ENCODE measurements at regions not wholly inside any gene's neighbourhood (a gene's known extent, or its start where the extent isn't known, plus 50 kb on each side); places are given as distances from the start of the nearest gene placed in this dataset.

- in situ Hi-C loops (cut with MboI; ENCODE audit: low sequenced_read_pairs) (loop anchor here (25.0 kb wide), 1 partner anchor 307 kb away; no protein-coding TSS in a partner anchor), dilution Hi-C loops (cut with HindIII; ENCODE audit: low sequenced_read_pairs, unreplicated experiment) (no loop called here), intact Hi-C loops (cut with micrococcal nuclease) (loop anchor here (5.0 kb wide), 1 partner anchor 392 kb away; no protein-coding TSS in a partner anchor)
- Histone ChIP-seq H3K14ac (replicated peaks; ENCODE audit: low read depth, low read length) (no peak overlapping the region), H2BK15ac (ENCODE audit: low read depth, low read length) (no peak overlapping the region), H3K4me3 (ENCODE audit: insufficient read depth, low read depth, low read length) (no peak overlapping the region), H3K4ac (ENCODE audit: low read depth, low read length) (no peak overlapping the region), H3K56ac (ENCODE audit: extremely low read depth, insufficient read depth, low read length) (no peak overlapping the region), H2AK5ac (ENCODE audit: low read depth, low read length) (no peak overlapping the region), H2BK120ac (ENCODE audit: low read depth, low read length) (no peak overlapping the region), H2BK20ac (ENCODE audit: low read depth, low read length) (no peak overlapping the region), H3K23ac (ENCODE audit: low read depth, low read length) (no peak overlapping the region), H3K36me3 (ENCODE audit: control insufficient read depth, insufficient read depth, low read length) (no peaks in the 10 kb centered on the region), H3K4me1 (ENCODE audit: control insufficient read depth, insufficient read depth, low read length) (no peaks in the 10 kb centered on the region), H3K9me1 (ENCODE audit: insufficient read depth, low read length) (no peaks in the 10 kb centered on the region), H2BK5ac (ENCODE audit: low read depth, low read length, poor library complexity, severe bottlenecking) (no peak overlapping the region), H3K27ac (ENCODE audit: insufficient read depth, low read length) (no peak overlapping the region), H4K8ac (ENCODE audit: low read depth in 2 of 2, low read length in 2 of 2) (no peak overlapping the region), H4K5ac (ENCODE audit: low read depth, low read length) (no peak overlapping the region), H4K20me1 (ENCODE audit: insufficient read depth, low read length) (no peaks in the 10 kb centered on the region), H2AFZ (replicated peaks; ENCODE audit: low read length, poor library complexity) (no peak overlapping the region), H3K9ac (ENCODE audit: low read depth, low read length) (no peak overlapping the region), H3K79me1 (ENCODE audit: low read depth in 1 of 2, low read length in 2 of 2) (no peaks in the 10 kb centered on the region), H4K91ac (ENCODE audit: insufficient read depth, low read depth, low read length) (no peak overlapping the region), H3K4me2 (ENCODE audit: low read depth, low read length) (no peak overlapping the region), H3K18ac (ENCODE audit: low read depth, low read length) (no peak overlapping the region), H3K27me3 (ENCODE audit: control insufficient read depth, insufficient read depth, low read length) (no peaks in the 10 kb centered on the region; the same call in none of the 2 replicates), H3K9me3 (ENCODE audit: control insufficient read depth, insufficient read depth, low read length) (no peaks in the 10 kb centered on the region), H2AK9ac (replicated peaks; ENCODE audit: low read depth, low read length, poor library complexity) (no peak overlapping the region)
- WGBS, 2 experiments (ENCODE audit: extremely low coverage in 2 of 2, insufficient read length in 1 of 2): no CpG with 5 or more reads among the region's 3 CpGs
- no TSS peak for BruUV-seq (replicated peaks)
- TF ChIP-seq MAFK (IDR thresholded peaks at IDR 0.05; ENCODE audit: low read depth, low read length) (no peak), RAD21 (IDR thresholded peaks at IDR 0.05; ENCODE audit: low read length) (no peak), RCOR1 (IDR thresholded peaks at IDR 0.05; ENCODE audit: insufficient replicate concordance, low read length) (no peak), ELK1 (IDR thresholded peaks at IDR 0.05; ENCODE audit: borderline replicate concordance, low read depth, low read length) (no peak), USF2 (IDR thresholded peaks at IDR 0.05; ENCODE audit: low read depth, low read length) (no peak), FOS (IDR thresholded peaks at IDR 0.05; ENCODE audit: low read depth, low read length) (no peak), BHLHE40 (IDR thresholded peaks at IDR 0.05; ENCODE audit: low read depth, low read length) (no peak), CHD1 (IDR thresholded peaks at IDR 0.05; ENCODE audit: low read depth, low read length) (no peak), MAZ (IDR thresholded peaks at IDR 0.05; ENCODE audit: borderline replicate concordance, low read depth, low read length) (no peak), SMC3 (IDR thresholded peaks at IDR 0.05; ENCODE audit: low read depth, low read length) (no peak), CEBPB (IDR thresholded peaks at IDR 0.05; ENCODE audit: low read depth, low read length) (no peak), RFX5 (IDR thresholded peaks at IDR 0.05; ENCODE audit: low read depth, low read length) (no peak), POLR2A (IDR thresholded peaks at IDR 0.05; ENCODE audit: low read depth, low read length) (no peak), NFE2L2 (IDR thresholded peaks at IDR 0.05; ENCODE audit: low read depth, low read length) (no peak), MXI1 (IDR thresholded peaks at IDR 0.05; ENCODE audit: borderline replicate concordance, low read depth, low read length) (no peak)
- TF ChIP-seq, protein P1, sequence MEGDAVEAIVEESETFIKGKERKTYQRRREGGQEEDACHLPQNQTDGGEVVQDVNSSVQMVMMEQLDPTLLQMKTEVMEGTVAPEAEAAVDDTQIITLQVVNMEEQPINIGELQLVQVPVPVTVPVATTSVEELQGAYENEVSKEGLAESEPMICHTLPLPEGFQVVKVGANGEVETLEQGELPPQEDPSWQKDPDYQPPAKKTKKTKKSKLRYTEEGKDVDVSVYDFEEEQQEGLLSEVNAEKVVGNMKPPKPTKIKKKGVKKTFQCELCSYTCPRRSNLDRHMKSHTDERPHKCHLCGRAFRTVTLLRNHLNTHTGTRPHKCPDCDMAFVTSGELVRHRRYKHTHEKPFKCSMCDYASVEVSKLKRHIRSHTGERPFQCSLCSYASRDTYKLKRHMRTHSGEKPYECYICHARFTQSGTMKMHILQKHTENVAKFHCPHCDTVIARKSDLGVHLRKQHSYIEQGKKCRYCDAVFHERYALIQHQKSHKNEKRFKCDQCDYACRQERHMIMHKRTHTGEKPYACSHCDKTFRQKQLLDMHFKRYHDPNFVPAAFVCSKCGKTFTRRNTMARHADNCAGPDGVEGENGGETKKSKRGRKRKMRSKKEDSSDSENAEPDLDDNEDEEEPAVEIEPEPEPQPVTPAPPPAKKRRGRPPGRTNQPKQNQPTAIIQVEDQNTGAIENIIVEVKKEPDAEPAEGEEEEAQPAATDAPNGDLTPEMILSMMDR (conservative IDR thresholded peaks at IDR 0.05; ENCODE audit: low read depth, low read length): no peak
- ATAC-seq (ENCODE audit: low read depth): no peak
- CTCF ChIA-PET: no interaction called here
- no peak for DNase-seq
- POLR2A ChIA-PET (ENCODE audit: unreplicated experiment): no interaction called here
These were observed 131.9 kb upstream of the RADX start for GRCh38 chrX:106479920-106480319.

Measured in IMR-90 (cell line).